Fibroblast of skin of back (primary cell): ENCODE measurements at regions not wholly inside any gene's neighbourhood (a gene's known extent, or its start where the extent isn't known, plus 50 kb on each side); places are given as distances from the start of the nearest gene placed in this dataset.
A peak's percentile ranks its signal among the peaks of the same experiment; 100 is the strongest.

Experiments used
- DNase-seq: peaks from one replicate; pipeline ENCODE4 v3.0.0-alpha.2; 2013

DNA sequence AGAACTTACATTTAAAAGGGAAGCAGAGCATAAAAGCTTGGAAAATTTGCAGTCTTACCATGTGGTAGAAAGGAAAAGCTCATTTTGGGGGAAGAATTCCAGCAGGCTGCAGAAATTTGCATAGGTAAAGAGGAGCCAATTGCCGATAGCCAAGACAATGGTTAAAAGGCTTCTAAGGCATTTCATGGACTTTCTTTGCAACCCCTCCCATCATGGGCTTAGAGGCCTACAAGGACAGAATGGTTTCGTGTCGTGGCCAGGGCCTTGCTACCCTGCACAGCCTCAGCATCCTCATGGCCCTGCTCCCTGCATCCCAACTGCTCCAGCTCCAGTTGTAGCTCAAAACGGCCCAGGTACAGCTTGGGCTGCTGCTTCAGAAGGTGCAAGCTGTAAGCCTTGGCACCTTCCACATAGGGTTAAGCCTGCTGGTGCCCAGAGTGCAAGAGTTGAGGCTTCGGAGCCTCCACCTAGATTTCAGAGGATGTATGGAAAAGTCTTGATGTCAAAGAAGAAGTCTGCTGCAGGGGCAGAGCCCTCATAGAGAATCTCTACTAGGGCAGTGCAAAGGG lies 420.3 kb downstream of the PCDH17 start:
- no peak for DNase-seq

- DNase-seq = no peak
Observed at GRCh38 chr13:58056426-58056825, 424.9 kb downstream of the PCDH17 start.

GRCh38 chr13:58059624-58060023 lies 428.1 kb downstream of the PCDH17 start:
- DNase-seq = peak; percentile 5

GRCh38 chr13:58080806-58081205 lies 449.3 kb downstream of the PCDH17 start:
- DNase-seq = no peak

- no peak for DNase-seq
Observed at GRCh38 chr13:58081301-58081820, 449.8 kb downstream of the PCDH17 start.

GRCh38 chr13:58083064-58083463 lies 451.5 kb downstream of the PCDH17 start:
- no peak for DNase-seq

GRCh38 chr13:58085274-58085673 lies 453.7 kb downstream of the PCDH17 start:
- DNase-seq = no peak

DNA sequence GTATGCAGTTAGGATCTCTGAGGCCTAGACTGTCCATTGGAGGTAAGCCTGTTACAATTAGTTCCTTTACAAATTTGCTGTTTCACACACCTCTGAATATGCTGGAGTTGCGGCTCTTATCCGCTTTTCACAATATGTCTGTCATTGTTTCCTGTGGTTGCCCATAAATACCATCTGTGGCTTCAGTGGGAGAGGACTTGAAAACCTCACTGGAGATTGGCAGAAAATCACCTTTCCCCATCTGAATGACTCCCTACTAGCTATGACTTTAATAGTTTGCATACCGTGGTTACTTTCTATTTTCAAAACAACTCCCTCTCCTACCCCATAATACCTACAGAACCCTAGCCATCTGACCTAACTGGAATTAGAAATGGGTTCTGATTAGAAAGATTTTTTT lies 454.3 kb downstream of the PCDH17 start:
- no peak for DNase-seq

DNA sequence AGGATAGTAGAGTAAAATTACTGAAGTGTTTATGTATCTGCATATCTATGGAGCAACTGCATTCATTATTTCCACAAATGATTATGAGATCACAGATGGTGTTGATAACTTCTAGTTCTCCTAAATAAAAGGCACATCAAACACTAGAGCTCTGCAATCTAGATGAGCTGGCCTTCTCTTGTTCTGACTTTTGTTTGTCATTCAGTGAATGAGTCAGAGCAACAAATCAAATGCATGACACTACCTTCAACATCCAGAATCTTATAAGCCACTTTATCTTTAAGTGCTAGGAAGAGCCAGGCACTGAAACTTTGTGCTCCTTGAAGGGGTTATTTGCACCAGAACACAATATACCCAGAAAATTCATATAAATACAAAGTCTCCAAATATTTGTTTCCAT lies 456.0 kb downstream of the PCDH17 start:
- no peak for DNase-seq

DNA sequence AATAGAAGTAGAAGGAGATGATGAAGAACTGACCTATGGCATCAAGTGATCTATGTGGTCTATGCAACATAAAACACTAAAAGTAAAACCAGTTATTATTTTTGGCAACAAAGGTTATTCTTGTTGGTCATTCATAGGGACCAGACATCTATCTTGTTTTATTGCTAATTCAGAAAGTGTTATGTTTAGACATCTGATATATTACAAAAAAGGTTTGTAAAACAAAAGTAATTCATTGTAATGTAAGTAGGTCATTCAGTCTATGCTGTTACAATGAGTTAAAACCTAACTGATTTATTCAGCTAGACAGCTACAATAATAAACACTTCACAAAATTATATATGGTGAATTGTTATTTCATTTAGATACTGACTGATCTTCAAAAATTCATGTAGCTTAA lies 461.9 kb downstream of the PCDH17 start:
- no peak for DNase-seq

- peak; percentile 1 for DNase-seq
Observed at GRCh38 chr13:58097831-58098230, 466.3 kb downstream of the PCDH17 start.

DNA sequence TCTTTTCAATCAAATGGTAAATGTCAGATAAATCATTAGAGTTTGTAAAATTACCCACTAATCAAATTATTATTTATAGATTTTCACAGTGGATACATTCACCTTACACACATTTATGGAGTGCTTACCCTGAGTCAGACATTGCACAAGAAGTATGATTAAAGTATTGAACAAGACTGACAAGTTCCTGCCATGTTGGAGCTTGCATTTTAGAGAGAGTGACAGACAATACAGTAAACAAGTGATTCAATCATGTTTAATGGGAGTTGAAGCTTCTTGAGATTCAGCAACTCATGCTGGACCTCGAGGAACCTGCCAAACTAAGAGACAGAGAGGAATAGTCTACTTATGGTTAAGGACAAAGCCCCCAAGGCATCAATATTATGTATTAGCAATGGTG lies 487.8 kb downstream of the PCDH17 start:
- DNase-seq = no peak

- DNase-seq = no peak
Observed at GRCh38 chr13:58119804-58120203, 488.3 kb downstream of the PCDH17 start.

DNA sequence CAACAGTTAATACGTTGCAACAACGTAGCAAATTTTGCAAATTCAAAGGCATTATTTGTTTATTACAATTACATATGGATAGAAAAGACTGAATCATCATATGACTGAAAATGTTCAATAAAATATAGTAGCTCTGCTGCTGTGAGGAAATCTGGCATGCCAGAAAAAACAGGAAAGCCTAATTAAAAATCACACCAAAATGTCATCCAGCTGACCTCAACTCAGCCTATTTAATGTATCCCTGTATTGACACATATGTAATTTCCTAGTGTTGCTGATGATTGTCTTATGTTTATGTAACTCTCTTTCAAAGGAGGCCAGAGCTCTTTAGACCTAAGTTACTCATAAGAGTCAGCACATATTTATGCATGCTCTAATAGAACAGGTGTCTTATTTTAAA lies 495.0 kb downstream of the PCDH17 start:
- DNase-seq = no peak

DNA sequence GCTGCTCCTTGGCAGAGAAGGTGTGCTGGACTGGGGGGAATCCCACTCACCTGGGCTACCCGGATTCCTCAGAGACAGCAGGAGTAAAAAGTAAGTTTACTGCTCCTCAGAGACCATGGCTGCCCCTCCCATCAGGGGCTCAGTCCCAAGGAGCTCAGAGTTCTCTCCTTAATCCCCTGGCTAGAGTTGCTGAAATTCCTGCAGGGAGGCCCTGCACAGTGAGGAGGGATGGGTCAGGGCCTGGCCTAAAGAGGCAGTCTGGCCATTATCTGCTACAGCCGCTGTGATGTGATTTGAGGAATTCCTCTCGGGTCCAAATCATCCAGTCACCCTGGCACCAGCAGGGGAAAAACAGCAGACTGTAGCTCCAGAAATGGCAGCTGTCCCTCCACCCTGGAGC lies 502.5 kb downstream of the PCDH17 start:
- no peak for DNase-seq

- DNase-seq = no peak
Observed at GRCh38 chr13:58134525-58134924, 503.0 kb downstream of the PCDH17 start.

DNA sequence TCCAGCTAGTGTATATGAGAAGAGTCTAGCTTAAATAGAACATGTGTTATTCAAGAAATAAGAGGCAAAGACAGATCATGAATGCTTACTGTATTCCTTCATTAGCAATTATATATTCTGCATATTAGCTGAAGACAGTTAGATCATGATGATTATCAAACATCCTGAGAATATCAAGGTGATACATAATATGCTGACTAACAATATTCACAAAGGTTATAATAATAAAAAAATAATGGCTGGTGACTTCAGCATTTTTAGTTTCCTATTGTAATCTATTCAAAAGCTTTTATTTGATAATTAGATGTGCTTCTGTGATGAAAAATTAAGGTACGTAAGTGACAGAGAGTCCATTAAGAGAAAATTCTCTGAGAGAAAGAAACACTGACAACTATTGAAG lies 511.4 kb downstream of the PCDH17 start:
- no peak for DNase-seq

DNA sequence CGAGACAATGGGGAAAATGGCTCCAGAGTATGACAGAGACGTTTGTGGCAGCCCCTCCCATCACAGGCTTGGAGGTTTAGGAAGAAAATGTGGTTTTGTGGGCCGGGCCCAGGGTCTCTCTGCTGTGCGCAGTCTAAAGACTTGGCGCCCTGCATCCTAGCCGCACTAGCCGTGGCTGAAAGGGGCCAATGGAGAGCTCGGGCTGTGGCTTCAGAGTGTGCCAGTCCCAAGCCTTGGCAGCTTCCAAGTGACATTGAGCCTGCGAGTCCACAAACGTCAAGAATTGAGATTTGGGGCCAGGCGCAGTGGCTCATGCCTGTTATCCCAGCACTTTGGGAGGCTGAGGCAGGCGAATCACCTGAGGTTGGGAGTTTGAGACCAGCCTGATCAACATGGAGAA lies 513.1 kb downstream of the PCDH17 start:
- DNase-seq = no peak

- DNase-seq = no peak
Observed at GRCh38 chr13:58151452-58151851, 519.9 kb downstream of the PCDH17 start.

- no peak for DNase-seq
Observed at GRCh38 chr13:58160980-58161379, 529.4 kb downstream of the PCDH17 start.

- no peak for DNase-seq
Observed at GRCh38 chr13:58165617-58166016, 534.1 kb downstream of the PCDH17 start.

DNA sequence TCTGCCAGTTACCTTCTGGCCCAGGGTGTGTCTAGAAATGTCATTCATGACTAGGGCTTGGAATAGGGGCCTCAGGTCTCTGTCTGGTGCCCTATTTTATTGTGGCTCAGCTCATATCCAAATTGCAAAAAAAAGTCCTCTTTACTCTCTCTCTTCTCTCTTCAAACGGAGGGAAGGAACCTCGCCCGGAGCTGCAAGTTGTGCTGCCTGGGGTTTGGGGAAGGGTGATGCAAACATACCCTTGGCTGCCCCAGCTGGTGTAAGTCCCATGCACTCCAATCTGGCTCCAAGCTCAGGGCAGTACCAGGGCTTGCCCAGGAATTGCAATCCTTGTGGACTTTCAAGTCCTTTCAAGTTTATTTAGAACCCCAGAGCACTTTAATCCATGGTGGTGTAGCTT lies 549.6 kb downstream of the PCDH17 start:
- no peak for DNase-seq

DNA sequence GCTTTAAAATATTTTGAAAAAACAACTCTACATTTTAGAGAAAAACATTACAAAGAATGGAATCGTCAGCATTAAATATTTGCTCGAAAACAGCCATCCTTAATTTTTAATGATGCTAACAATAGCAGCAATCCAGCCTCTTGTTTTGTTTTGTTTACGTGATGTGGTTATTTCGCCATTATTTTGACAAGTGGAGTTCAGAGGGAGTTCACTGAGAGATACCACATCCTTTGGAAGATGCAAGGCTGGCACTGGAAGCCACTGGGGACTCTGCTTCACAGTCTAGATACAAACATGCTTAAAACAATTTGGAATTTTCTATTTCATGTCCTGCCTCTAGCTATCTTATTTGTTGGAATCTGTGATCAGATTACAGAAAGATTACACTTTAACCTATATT lies 556.3 kb downstream of the PCDH17 start:
- DNase-seq = no peak

DNA sequence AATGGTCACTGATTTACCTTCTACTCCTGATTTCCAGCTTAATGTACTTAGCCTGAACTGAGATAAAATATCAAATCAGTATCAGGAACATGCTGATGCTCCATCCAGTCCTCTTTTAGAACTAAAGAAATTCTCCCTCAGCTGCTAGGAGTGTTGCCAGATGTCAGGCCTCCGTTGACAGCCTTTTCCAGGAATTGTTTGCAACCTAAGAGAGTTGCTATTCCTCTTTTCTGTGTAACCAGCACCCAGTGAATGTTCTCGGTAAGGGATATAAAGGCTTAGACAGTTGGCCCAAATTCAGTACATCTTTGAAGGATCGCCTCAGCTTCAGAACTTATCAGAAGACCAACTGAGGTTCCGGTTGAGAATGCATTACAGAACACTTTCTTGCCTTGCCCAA lies 559.0 kb downstream of the PCDH17 start:
- DNase-seq = no peak

GRCh38 chr13:58191754-58192153 lies 560.2 kb downstream of the PCDH17 start:
- no peak for DNase-seq
